ENCODE measurements at regions not wholly inside any gene's neighbourhood (a gene's known extent, or its start where the extent isn't known, plus 50 kb on each side); places are given as distances from the start of the nearest gene placed in this dataset.

GRCh38 chr5:164312801-164313200 is 807.4 kb downstream of the MAT2B start:
- DNase-seq = no peak

GRCh38 chr5:164317676-164318075 is 812.3 kb downstream of the MAT2B start:
- no peak for DNase-seq

DNA sequence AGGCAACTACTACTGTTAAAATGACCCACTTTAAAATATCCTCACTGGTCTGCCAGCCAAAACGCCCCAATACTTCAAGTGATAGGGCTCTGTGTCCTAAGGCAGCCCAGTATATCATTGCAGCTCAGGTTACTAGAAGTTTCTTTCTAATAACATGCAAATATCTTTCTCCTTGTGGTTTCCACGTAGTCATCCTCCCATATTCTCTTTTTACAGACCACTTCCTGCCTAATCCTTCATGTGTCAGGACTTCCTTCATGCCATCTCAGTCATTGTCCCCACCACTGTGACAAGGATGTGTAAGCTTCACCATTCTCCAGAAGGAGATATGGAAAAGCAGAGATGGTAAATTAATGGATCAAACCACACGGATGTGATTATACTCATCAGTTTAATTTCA is 813.7 kb downstream of the MAT2B start:
- DNase-seq = no peak

DNA sequence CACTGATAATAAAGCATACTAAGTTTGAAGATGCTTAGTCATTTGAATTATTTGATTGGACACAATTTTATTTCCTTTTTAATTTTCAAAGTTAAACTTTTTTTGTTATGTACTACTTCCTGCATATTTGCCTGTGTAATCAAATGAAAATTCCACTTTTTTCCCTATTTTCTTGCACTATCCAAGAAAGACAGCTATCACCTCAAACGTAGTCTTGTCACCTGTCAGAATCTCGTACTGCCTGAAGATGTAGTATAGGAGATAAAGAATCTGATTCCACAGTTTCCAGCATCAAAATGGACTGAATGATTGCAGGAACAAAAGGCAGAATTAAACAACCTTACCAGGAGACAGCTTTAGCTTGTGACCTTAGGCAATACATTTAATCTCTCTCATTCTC is 818.8 kb downstream of the MAT2B start:
- no peak for DNase-seq

DNA sequence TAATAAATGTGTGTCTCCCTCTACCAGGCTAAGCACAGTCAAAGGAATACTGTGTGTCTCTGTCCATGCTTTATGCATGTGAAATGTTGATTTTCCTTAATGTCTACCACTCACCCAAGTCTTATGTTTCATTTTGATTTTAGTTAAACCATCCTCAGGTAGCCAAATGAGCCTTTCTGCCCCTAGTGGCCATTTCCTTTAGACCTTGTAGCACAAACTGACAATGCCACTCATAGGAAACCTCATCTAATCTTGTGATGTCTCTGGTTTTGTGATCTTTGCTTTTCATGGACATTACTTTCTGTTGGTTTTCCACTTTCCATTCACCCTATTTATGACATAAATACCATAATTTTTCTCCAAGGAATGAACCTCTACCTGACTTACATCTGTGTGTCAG is 820.8 kb downstream of the MAT2B start:
- DNase-seq = peak; percentile 39

- peak; percentile 33 for DNase-seq
These were observed 821.7 kb downstream of the MAT2B start for GRCh38 chr5:164327166-164327565.

DNA sequence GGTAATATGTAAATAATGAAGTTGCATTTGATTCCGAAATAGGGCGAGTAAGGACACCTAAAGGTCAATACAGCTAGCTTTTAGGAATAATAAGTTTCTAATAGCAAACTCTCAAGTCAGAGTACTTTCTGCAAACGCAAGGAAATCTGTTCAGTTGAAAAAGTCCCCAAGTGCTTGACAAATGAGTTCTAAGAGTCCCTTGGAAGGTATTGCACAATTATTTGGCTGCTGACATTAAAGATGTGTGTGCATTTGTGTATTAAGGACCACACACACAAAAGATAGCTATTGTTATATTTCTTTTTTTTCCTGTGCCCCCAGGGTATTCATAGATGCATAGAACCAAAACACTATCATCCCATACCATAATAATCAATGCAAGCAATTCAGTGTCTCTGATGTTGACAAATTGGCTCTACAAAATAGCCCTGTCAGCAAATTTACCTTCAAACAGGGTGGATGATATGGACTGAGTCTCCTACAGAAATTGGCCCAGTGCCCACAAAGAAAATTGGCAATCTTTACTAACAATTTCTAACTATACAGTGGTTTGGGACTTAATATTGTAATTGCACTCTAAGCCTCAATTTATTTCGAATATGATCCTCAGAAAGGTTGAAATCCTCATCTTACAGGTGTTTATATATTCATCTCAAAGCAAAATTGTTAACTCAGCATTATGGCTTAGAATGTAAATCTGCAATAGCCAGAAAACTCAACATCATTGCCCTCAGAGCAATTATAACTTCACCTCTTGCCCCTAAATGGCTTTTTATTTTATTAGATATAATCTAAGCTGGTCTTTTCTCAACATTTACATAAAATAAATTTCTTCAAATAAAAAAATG is 827.2 kb downstream of the MAT2B start:
- DNase-seq = no peak

DNA sequence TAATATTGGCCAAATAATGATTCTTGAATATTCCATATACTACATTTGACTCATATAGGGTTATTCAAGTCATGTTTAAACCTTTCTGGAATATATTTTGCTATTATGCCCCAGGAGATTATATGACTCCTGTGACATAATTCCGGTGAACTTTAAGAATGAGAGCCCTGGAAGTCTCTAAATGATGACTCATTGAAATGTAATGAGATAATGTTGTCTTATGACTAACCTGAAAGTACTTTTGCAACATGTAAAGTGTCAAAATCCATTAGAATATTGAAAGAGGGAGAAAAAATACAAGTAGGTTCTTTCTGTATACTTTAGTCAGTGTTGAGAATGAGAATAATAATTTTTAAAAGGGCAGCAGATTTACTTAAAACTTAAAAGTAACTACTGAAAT is 830.4 kb downstream of the MAT2B start:
- no peak for DNase-seq

DNA sequence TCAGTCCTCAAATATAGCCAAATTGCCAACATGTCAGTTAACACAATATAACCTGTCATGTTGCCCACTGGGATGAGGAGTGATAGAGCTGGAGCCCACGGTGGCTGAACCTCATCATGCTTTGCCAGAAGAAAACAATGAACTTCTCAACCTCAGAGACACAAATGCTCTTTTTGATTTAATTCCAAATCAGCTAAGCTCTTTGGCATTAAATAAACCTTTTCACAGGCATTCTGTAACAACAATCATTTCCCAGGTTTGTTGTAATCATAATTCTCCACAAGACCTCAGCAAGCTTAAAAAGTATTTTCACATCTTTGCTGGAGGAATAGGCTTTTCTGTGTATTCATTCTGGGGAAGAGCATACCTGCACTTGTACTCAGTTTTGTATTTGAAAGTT is 830.9 kb downstream of the MAT2B start:
- no peak for DNase-seq

- no peak for DNase-seq
These were observed 831.5 kb downstream of the MAT2B start for GRCh38 chr5:164336906-164337305.

- DNase-seq = no peak
These were observed 835.7 kb downstream of the MAT2B start for GRCh38 chr5:164341056-164341619.

GRCh38 chr5:164345173-164345849 is 839.9 kb downstream of the MAT2B start:
- no peak for DNase-seq

- no peak for DNase-seq
These were observed 840.4 kb downstream of the MAT2B start for GRCh38 chr5:164345853-164346252.

GRCh38 chr5:164346785-164347630 is 841.6 kb downstream of the MAT2B start:
- DNase-seq = no peak

DNA sequence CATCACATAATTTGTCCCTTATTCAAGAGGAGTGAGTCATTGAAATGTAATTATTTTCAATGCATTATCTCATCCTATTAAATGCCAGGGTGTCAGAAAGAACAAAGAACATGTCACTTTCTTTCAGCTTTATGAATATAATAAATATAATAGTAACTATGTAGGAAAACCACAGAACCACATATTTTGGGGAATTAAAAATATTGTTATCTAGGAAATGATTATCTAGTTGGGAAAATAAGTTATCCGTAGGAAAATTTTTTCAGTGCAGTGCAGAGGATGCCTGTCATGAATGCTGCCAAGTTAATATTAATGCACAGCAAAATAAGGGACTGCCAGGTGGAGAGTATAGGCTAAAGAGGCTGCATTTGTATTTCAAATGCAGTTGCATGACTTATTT is 844.8 kb downstream of the MAT2B start:
- no peak for DNase-seq

GRCh38 chr5:164351245-164351834 is 845.9 kb downstream of the MAT2B start:
- DNase-seq = no peak

DNA sequence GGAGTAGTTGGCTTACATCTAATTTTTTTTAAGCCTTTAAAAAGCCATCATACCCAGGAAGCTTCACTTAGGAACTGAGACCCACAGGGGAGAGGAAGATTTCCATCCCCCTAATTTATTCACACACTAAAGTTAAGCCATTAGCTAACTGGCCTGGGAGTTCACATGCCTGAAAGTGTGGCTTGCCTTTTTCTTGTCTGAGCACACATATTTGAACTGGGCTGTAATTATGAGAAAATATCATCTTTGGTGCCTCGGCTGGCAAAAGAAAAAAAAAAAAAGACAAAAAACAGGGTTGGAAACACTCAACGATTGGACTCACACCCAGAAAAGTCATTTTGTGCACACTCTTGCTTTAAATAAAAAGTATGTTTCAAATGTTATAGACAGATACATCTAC is 847.3 kb downstream of the MAT2B start:
- no peak for DNase-seq

DNA sequence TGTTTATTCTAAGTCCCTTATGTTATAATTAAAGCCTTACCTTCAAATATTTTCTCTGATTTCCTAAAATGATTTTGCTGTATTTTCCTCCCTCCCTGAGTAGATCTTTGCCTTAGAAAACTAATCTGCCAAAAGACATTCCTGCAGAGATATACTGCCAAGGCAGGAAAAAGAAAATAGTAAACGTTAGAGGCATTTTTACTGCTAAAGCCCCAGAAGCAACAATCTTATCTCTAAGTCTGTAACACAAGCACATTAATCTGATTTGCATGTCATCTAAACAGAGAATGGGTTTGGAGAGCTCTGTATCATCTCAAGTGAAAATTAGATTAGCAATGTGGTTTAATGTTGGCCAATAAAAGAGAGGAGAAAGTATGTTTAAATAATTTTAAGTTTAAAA is 847.7 kb downstream of the MAT2B start:
- DNase-seq = no peak

- DNase-seq = no peak
These were observed 848.8 kb downstream of the MAT2B start for GRCh38 chr5:164354139-164354751.

DNA sequence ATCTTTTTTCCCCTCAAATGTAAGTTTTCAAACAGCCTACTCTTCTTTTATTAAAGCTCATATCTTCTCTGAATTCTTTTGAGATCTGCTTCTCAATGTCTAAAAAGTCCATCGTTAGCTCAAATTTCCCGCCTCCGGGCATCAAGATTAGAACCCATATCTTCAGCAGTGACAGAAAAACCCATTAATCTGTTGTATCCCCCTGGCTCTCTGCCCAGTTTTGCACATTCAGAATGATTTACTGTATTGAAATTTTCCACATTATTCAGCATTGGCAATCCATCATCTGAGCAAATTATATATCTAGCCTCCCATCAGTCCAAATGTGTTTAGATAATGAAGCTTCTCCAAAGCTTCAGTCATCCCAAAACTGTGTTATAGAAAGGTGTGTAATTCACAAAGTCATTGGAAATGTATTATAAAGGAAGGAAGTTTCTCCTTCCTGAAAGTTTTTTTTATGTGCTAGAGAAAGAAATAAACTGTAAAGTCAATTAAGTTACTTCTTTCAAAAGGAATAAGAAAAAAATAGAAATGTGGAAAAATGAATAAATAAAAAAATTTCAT is 849.9 kb downstream of the MAT2B start:
- no peak for DNase-seq

DNA sequence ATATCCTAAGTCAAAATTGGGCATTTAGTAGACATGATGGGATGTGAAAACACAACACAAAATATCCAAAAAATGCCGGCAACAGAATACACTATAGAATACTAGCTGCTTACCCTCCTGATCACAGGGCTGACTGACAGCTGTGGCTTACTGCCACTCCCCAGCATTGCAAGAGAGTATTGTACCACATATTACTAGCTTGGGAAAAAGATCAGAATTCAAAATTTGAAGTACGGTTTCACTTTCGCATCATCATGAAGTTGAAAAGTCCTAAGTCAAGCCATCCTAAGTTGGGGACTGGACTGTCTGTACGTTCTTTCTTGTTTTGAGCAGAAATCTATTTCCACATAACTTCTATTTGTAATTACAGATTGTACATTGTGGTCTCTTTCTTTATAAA is 851.4 kb downstream of the MAT2B start:
- DNase-seq = no peak
